Right lung (tissue), 2 donors: ENCODE measurements at regions not wholly inside any gene's neighbourhood (a gene's known extent, or its start where the extent isn't known, plus 50 kb on each side); places are given as distances from the start of the nearest gene placed in this dataset.
"Not testable (repeated sequence)": the region's sequence is repeated elsewhere in the genome, so short reads cannot be mapped to it uniquely, and the experiment has no call there.

Experiments
- DNase-seq, 2 donors: peaks; one replicate each; pipeline ENCODE4 v3.0.0-alpha.2; 2013

- DNase-seq, result no peak
Measured at GRCh38 chr21:14613486-14614224, 67.5 kb upstream of the SAMSN1 start.

- not testable (repeated sequence) for DNase-seq
Measured at GRCh38 chr21:14610119-14610518, 64.0 kb upstream of the SAMSN1 start.

- DNase-seq, result no peak
Measured at GRCh38 chr21:14609274-14609673, 63.2 kb upstream of the SAMSN1 start.

- DNase-seq, result no peak
Measured at GRCh38 chr21:14607262-14607661, 61.1 kb upstream of the SAMSN1 start.

- no peak for DNase-seq
Measured at GRCh38 chr21:14603202-14603601, 57.1 kb upstream of the SAMSN1 start.

- no peak for DNase-seq
Measured at GRCh38 chr21:14602382-14602958, 56.4 kb upstream of the SAMSN1 start.

- DNase-seq, result no peak
Measured at GRCh38 chr21:14600569-14601297, 54.6 kb upstream of the SAMSN1 start.

- no peak for DNase-seq
Measured at GRCh38 chr21:14598065-14598464, 52.0 kb upstream of the SAMSN1 start.
